ENCODE measurements at regions not wholly inside any gene's neighbourhood (a gene's known extent, or its start where the extent isn't known, plus 50 kb on each side); places are given as distances from the start of the nearest gene placed in this dataset.

DNA sequence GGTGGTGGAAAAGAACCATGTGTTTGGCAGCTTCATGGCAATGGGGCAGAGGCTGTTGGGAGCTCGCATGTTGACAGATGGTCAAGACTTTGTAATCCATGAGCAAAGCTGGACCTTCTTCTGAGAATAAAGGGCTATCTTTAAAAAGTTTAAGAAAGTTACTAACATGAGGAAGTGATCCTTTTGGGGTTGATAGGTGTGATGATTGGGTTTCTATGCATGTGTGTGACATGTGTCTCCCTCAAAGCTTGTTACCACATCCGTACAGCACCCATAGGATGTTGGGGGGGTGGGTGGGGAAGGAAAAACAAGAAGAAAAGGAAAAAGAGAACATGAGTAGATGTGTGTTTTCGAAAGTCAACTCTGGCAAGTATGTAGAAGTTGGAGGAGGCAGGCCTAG is 123.0 kb upstream of the TLR3 start:
- H3K4me1 ChIP-seq (ENCODE audit: control insufficient read depth, insufficient read depth, low read length) = no peaks in the 10 kb centered on the region
- no peaks in the 10 kb centered on the region for H3K36me3 ChIP-seq (ENCODE audit: control insufficient read depth in 2 of 2, insufficient read depth in 1 of 2, low read length in 2 of 2)
- ChIA-PET POLR2A (interaction anchor here (0.5 kb wide), 1 partner anchor 926 kb away, joined by 5 read pairs; no protein-coding TSS in a partner anchor), CTCF (no interaction called here)
- no peaks in the 10 kb centered on the region for H3K9me3 ChIP-seq (ENCODE audit: control insufficient read depth, insufficient read depth, low read depth, low read length)
- H3K27ac ChIP-seq (ENCODE audit: extremely low read depth, low read depth, low read length) = no peak overlapping the region
- no peak overlapping the region for H3K4me3 ChIP-seq (ENCODE audit: low read depth, low read length)
- TF ChIP-seq ZNF311 (tag by site-specific recombination; IDR thresholded peaks at IDR 0.05; ENCODE audit: borderline replicate concordance) (no peak), HOXA7 (CRISPR knock-in tag; IDR thresholded peaks at IDR 0.05; ENCODE audit: borderline replicate concordance) (no peak), BCL11B (tag by site-specific recombination; IDR thresholded peaks at IDR 0.05; ENCODE audit: low read depth) (no peak), ZEB2 (tag by site-specific recombination; IDR thresholded peaks at IDR 0.05) (no peak), ZSCAN16 (tag by site-specific recombination; IDR thresholded peaks at IDR 0.05) (no peak)
- TF ChIP-seq, protein P1, sequence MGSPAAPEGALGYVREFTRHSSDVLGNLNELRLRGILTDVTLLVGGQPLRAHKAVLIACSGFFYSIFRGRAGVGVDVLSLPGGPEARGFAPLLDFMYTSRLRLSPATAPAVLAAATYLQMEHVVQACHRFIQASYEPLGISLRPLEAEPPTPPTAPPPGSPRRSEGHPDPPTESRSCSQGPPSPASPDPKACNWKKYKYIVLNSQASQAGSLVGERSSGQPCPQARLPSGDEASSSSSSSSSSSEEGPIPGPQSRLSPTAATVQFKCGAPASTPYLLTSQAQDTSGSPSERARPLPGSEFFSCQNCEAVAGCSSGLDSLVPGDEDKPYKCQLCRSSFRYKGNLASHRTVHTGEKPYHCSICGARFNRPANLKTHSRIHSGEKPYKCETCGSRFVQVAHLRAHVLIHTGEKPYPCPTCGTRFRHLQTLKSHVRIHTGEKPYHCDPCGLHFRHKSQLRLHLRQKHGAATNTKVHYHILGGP (tag by site-specific recombination; IDR thresholded peaks at IDR 0.05) = no peak
- TF ChIP-seq, protein P2, sequence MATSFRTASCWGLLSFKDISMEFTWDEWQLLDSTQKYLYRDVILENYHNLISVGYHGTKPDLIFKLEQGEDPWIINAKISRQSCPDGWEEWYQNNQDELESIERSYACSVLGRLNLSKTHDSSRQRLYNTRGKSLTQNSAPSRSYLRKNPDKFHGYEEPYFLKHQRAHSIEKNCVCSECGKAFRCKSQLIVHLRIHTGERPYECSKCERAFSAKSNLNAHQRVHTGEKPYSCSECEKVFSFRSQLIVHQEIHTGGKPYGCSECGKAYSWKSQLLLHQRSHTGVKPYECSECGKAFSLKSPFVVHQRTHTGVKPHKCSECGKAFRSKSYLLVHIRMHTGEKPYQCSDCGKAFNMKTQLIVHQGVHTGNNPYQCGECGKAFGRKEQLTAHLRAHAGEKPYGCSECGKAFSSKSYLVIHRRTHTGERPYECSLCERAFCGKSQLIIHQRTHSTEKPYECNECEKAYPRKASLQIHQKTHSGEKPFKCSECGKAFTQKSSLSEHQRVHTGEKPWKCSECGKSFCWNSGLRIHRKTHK (tag by site-specific recombination; IDR thresholded peaks at IDR 0.05) = no peak

DNA sequence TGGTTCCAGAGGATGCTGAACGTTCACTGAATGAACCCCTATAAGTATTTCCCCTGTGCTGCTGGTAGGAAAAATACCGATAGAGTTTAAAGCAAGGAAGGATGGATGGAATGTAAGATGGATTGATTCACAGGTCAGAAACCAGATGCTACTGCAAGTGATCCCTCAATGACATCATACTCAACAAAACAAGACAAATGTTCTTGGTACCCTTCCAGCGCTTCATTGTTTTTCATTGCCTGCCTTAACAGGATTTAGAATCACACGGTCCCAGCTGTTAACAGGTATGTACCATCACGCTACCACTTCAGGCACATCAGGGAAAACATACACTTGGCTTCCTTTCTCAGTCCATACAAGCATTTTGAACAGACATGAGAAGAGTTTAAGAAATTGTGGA is 118.1 kb upstream of the TLR3 start:
- no peaks in the 10 kb centered on the region for H3K9me3 ChIP-seq (ENCODE audit: control insufficient read depth, insufficient read depth, low read depth, low read length)
- no peak for TF ChIP-seq GLI4 (tag by site-specific recombination; IDR thresholded peaks at IDR 0.05)
- TF ChIP-seq, protein P3, sequence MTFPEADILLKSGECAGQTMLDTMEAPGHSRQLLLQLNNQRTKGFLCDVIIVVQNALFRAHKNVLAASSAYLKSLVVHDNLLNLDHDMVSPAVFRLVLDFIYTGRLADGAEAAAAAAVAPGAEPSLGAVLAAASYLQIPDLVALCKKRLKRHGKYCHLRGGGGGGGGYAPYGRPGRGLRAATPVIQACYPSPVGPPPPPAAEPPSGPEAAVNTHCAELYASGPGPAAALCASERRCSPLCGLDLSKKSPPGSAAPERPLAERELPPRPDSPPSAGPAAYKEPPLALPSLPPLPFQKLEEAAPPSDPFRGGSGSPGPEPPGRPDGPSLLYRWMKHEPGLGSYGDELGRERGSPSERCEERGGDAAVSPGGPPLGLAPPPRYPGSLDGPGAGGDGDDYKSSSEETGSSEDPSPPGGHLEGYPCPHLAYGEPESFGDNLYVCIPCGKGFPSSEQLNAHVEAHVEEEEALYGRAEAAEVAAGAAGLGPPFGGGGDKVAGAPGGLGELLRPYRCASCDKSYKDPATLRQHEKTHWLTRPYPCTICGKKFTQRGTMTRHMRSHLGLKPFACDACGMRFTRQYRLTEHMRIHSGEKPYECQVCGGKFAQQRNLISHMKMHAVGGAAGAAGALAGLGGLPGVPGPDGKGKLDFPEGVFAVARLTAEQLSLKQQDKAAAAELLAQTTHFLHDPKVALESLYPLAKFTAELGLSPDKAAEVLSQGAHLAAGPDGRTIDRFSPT (tag by site-specific recombination; IDR thresholded peaks at IDR 0.05) = no peak
- TF ChIP-seq, protein P4, sequence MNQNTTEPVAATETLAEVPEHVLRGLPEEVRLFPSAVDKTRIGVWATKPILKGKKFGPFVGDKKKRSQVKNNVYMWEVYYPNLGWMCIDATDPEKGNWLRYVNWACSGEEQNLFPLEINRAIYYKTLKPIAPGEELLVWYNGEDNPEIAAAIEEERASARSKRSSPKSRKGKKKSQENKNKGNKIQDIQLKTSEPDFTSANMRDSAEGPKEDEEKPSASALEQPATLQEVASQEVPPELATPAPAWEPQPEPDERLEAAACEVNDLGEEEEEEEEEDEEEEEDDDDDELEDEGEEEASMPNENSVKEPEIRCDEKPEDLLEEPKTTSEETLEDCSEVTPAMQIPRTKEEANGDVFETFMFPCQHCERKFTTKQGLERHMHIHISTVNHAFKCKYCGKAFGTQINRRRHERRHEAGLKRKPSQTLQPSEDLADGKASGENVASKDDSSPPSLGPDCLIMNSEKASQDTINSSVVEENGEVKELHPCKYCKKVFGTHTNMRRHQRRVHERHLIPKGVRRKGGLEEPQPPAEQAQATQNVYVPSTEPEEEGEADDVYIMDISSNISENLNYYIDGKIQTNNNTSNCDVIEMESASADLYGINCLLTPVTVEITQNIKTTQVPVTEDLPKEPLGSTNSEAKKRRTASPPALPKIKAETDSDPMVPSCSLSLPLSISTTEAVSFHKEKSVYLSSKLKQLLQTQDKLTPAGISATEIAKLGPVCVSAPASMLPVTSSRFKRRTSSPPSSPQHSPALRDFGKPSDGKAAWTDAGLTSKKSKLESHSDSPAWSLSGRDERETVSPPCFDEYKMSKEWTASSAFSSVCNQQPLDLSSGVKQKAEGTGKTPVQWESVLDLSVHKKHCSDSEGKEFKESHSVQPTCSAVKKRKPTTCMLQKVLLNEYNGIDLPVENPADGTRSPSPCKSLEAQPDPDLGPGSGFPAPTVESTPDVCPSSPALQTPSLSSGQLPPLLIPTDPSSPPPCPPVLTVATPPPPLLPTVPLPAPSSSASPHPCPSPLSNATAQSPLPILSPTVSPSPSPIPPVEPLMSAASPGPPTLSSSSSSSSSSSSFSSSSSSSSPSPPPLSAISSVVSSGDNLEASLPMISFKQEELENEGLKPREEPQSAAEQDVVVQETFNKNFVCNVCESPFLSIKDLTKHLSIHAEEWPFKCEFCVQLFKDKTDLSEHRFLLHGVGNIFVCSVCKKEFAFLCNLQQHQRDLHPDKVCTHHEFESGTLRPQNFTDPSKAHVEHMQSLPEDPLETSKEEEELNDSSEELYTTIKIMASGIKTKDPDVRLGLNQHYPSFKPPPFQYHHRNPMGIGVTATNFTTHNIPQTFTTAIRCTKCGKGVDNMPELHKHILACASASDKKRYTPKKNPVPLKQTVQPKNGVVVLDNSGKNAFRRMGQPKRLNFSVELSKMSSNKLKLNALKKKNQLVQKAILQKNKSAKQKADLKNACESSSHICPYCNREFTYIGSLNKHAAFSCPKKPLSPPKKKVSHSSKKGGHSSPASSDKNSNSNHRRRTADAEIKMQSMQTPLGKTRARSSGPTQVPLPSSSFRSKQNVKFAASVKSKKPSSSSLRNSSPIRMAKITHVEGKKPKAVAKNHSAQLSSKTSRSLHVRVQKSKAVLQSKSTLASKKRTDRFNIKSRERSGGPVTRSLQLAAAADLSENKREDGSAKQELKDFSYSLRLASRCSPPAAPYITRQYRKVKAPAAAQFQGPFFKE (tag by site-specific recombination; IDR thresholded peaks at IDR 0.05; ENCODE audit: borderline replicate concordance) = no peak
- TF ChIP-seq ZNF521 (tag by site-specific recombination; IDR thresholded peaks at IDR 0.05) = no peak
- no peak for TF ChIP-seq KLF16 (tag by site-specific recombination; IDR thresholded peaks at IDR 0.05)
- TF ChIP-seq MEIS1 (CRISPR knock-in tag; IDR thresholded peaks at IDR 0.05; ENCODE audit: borderline replicate concordance) = no peak
- no peak for TF ChIP-seq KLF1 (tag by site-specific recombination; IDR thresholded peaks at IDR 0.05)
- TF ChIP-seq SP7 (tag by site-specific recombination; IDR thresholded peaks at IDR 0.05) = no peak
- TF ChIP-seq, protein P5, sequence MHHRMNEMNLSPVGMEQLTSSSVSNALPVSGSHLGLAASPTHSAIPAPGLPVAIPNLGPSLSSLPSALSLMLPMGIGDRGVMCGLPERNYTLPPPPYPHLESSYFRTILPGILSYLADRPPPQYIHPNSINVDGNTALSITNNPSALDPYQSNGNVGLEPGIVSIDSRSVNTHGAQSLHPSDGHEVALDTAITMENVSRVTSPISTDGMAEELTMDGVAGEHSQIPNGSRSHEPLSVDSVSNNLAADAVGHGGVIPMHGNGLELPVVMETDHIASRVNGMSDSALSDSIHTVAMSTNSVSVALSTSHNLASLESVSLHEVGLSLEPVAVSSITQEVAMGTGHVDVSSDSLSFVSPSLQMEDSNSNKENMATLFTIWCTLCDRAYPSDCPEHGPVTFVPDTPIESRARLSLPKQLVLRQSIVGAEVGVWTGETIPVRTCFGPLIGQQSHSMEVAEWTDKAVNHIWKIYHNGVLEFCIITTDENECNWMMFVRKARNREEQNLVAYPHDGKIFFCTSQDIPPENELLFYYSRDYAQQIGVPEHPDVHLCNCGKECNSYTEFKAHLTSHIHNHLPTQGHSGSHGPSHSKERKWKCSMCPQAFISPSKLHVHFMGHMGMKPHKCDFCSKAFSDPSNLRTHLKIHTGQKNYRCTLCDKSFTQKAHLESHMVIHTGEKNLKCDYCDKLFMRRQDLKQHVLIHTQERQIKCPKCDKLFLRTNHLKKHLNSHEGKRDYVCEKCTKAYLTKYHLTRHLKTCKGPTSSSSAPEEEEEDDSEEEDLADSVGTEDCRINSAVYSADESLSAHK (tag by site-specific recombination; IDR thresholded peaks at IDR 0.05) = no peak
- no peak for TF ChIP-seq ZNF19 (tag by site-specific recombination; IDR thresholded peaks at IDR 0.05; ENCODE audit: low read depth)
- TF ChIP-seq ZSCAN30 (tag by site-specific recombination; IDR thresholded peaks at IDR 0.05) = no peak
- TF ChIP-seq HOXC10 (CRISPR knock-in tag; IDR thresholded peaks at IDR 0.05) = no peak
- no peak overlapping the region for H3K4me3 ChIP-seq (ENCODE audit: low read depth, low read length)
- no peak overlapping the region for H3K27ac ChIP-seq (ENCODE audit: extremely low read depth, low read depth, low read length)
- ChIA-PET POLR2A (no interaction called here), CTCF (interaction anchor here (0.7 kb wide), 1 partner anchor 493 kb away, joined by 3 read pairs; no protein-coding TSS in a partner anchor)
- no peaks in the 10 kb centered on the region for H3K36me3 ChIP-seq (ENCODE audit: control insufficient read depth in 2 of 2, insufficient read depth in 1 of 2, low read length in 2 of 2)
- H3K4me1 ChIP-seq (ENCODE audit: control insufficient read depth, insufficient read depth, low read length) = no peaks in the 10 kb centered on the region
